Adrenal gland (tissue), 5 donors: ENCODE measurements at regions not wholly inside any gene's neighbourhood (a gene's known extent, or its start where the extent isn't known, plus 50 kb on each side); places are given as distances from the start of the nearest gene placed in this dataset.

Experiments used
- CTCF ChIP-seq, 6 experiments: fragments of 450-650 bp in 4 of 6; fragments of 200-600 bp in 2 of 6; sonication (generic) in 1 of 6; IDR thresholded peaks; 1 replicate in 5 of 6; 2 replicates in 1 of 6; pipeline versions ENCODE4 v1.5.1 to v1.8.0; 2016 to 2021; ENCODE audit warnings: antibody characterized with exemption in 6 of 6, mild to moderate bottlenecking in 2 of 6, moderate library complexity in 1 of 6
- POLR2A ChIP-seq, 2 donors: fragments of 450-650 bp; IDR thresholded peaks; one replicate each; pipeline ENCODE4 v1.6.1; 2017; ENCODE audit warnings: antibody characterized with exemption in 2 of 2, mild to moderate bottlenecking in 2 of 2, moderate library complexity in 1 of 2
- donor health status: DM: no; HTN: no; CAD: no.

- TF ChIP-seq CTCF (IDR thresholded peaks at IDR 0.05) (no peak), POLR2A (IDR thresholded peaks at IDR 0.05) (no peak)
Measured at GRCh38 chr6:120545353-120545752, 788.9 kb downstream of the TBC1D32 start.
